Keratinocyte (primary cell): ENCODE measurements at regions not wholly inside any gene's neighbourhood (a gene's known extent, or its start where the extent isn't known, plus 50 kb on each side); places are given as distances from the start of the nearest gene placed in this dataset.

Experiments
- CTCF ChIP-seq, 3 experiments: IDR thresholded peaks in 1 of 3; conservative IDR thresholded peaks in 1 of 3; optimal IDR thresholded peaks in 1 of 3; 2 replicates in 2 of 3; 3 replicates in 1 of 3; pipeline versions ENCODE3 to v1.5.1; 2011; ENCODE audit warnings: low read length in 3 of 3, mild to moderate bottlenecking in 3 of 3, moderate library complexity in 2 of 3, control low read depth in 1 of 3, inconsistent platforms in 1 of 3; ENCODE audit not compliant: insufficient read depth in 2 of 3; ENCODE audit errors: extremely low read depth in 1 of 3
- EZH2 ChIP-seq: IDR thresholded peaks from one replicate; pipeline ENCODE4 v1.6.1; 2012; ENCODE audit warnings: inconsistent platforms, mild to moderate bottlenecking, low read length, moderate library complexity

GRCh38 chr11:115644856-115645255, 140.6 kb upstream of the CADM1 start:
- no peak for TF ChIP-seq CTCF (optimal IDR thresholded peaks at IDR 0.05 in 1 of 3, IDR thresholded peaks at IDR 0.05 in 1 of 3, conservative IDR thresholded peaks at IDR 0.05 in 1 of 3; ENCODE audit: extremely low read depth in 1 of 3, insufficient read depth in 2 of 3, low read length in 3 of 3)
- TF ChIP-seq EZH2: no peak
